GM21423 (cell line): ENCODE measurements at regions not wholly inside any gene's neighbourhood (a gene's known extent, or its start where the extent isn't known, plus 50 kb on each side); places are given as distances from the start of the nearest gene placed in this dataset.
"Not testable (repeated sequence)": the region's sequence is repeated elsewhere in the genome, so short reads cannot be mapped to it uniquely, and the experiment has no call there.

Experiments
- ATAC-seq: cut with Tn5 transposase; IDR thresholded peaks from one replicate; pipeline ENCODE4 v1.9.1; 2021; ENCODE audit warnings: mild to moderate bottlenecking, moderate library complexity; ENCODE audit not compliant: unreplicated experiment

- ATAC-seq: no peak
These were observed 175.4 kb downstream of the CDC14C start for GRCh38 chr7:49099587-49100326.

GRCh38 chr7:49100908-49101740 is 176.8 kb downstream of the CDC14C start:
- not testable (repeated sequence) for ATAC-seq

GRCh38 chr7:49102411-49102810 is 178.1 kb downstream of the CDC14C start:
- no peak for ATAC-seq

- no peak for ATAC-seq
These were observed 187.4 kb downstream of the CDC14C start for GRCh38 chr7:49111706-49112105.

GRCh38 chr7:49112222-49112621 is 187.9 kb downstream of the CDC14C start:
- no peak for ATAC-seq

- ATAC-seq: no peak
These were observed 188.3 kb downstream of the CDC14C start for GRCh38 chr7:49112647-49113046.

GRCh38 chr7:49119706-49120105 is 195.4 kb downstream of the CDC14C start:
- ATAC-seq: no peak

- ATAC-seq: no peak
These were observed 200.9 kb downstream of the CDC14C start for GRCh38 chr7:49125246-49125645.

GRCh38 chr7:49127359-49127913 is 203.1 kb downstream of the CDC14C start:
- no peak for ATAC-seq

- no peak for ATAC-seq
These were observed 213.6 kb downstream of the CDC14C start for GRCh38 chr7:49137978-49138377.

- no peak for ATAC-seq
These were observed 226.1 kb downstream of the CDC14C start for GRCh38 chr7:49150486-49150885.

GRCh38 chr7:49151146-49151545 is 226.8 kb downstream of the CDC14C start:
- no peak for ATAC-seq

GRCh38 chr7:49158321-49158720 is 234.0 kb downstream of the CDC14C start:
- no peak for ATAC-seq

- ATAC-seq: no peak
These were observed 235.2 kb downstream of the CDC14C start for GRCh38 chr7:49159536-49159935.

GRCh38 chr7:49166441-49166840 is 242.1 kb downstream of the CDC14C start:
- ATAC-seq: no peak

- ATAC-seq: no peak
These were observed 248.3 kb downstream of the CDC14C start for GRCh38 chr7:49172639-49173038.

- no peak for ATAC-seq
These were observed 250.0 kb downstream of the CDC14C start for GRCh38 chr7:49174396-49174795.

- ATAC-seq: no peak
These were observed 263.4 kb downstream of the CDC14C start for GRCh38 chr7:49187543-49188268.

GRCh38 chr7:49228426-49229098 is 304.2 kb downstream of the CDC14C start:
- ATAC-seq: no peak

- no peak for ATAC-seq
These were observed 304.9 kb downstream of the CDC14C start for GRCh38 chr7:49229246-49229645.

- no peak for ATAC-seq
These were observed 319.2 kb downstream of the CDC14C start for GRCh38 chr7:49243521-49243920.
